Cerebellar cortex (tissue), 1 donor: ENCODE measurements at regions not wholly inside any gene's neighbourhood (a gene's known extent, or its start where the extent isn't known, plus 50 kb on each side); places are given as distances from the start of the nearest gene placed in this dataset.

Experiments
- DNase-seq: peaks from one replicate; pipeline ENCODE4 v3.0.0-alpha.2; 2015; ENCODE audit warnings: low spot score

GRCh38 chr7:18250133-18250532 is 222.5 kb upstream of the PRPS1L1 start:
- DNase-seq = no peak

- DNase-seq = no peak
Observed at GRCh38 chr7:18257711-18258110, 230.1 kb upstream of the PRPS1L1 start.

- DNase-seq = no peak
Observed at GRCh38 chr7:18262058-18262457, 233.5 kb upstream of the HDAC9 start.

GRCh38 chr7:18265611-18266281 is 229.8 kb upstream of the HDAC9 start:
- DNase-seq = no peak

GRCh38 chr7:18268571-18268970 is 227.0 kb upstream of the HDAC9 start:
- DNase-seq = no peak

GRCh38 chr7:18276380-18276779 is 219.2 kb upstream of the HDAC9 start:
- no peak for DNase-seq

- DNase-seq = no peak
Observed at GRCh38 chr7:18278316-18278715, 217.2 kb upstream of the HDAC9 start.

- DNase-seq = no peak
Observed at GRCh38 chr7:18283045-18283444, 212.5 kb upstream of the HDAC9 start.

GRCh38 chr7:18287482-18287881 is 208.1 kb upstream of the HDAC9 start:
- no peak for DNase-seq

- DNase-seq = no peak
Observed at GRCh38 chr7:18288322-18289037, 207.1 kb upstream of the HDAC9 start.

- DNase-seq = no peak
Observed at GRCh38 chr7:18289788-18290187, 205.8 kb upstream of the HDAC9 start.

GRCh38 chr7:18290223-18290622 is 205.3 kb upstream of the HDAC9 start:
- no peak for DNase-seq

GRCh38 chr7:18290865-18291264 is 204.7 kb upstream of the HDAC9 start:
- DNase-seq = no peak

- DNase-seq = no peak
Observed at GRCh38 chr7:18292584-18292983, 203.0 kb upstream of the HDAC9 start.

- no peak for DNase-seq
Observed at GRCh38 chr7:18293759-18294158, 201.8 kb upstream of the HDAC9 start.

- DNase-seq = no peak
Observed at GRCh38 chr7:18294411-18294810, 201.1 kb upstream of the HDAC9 start.

- DNase-seq = no peak
Observed at GRCh38 chr7:18295781-18296423, 199.6 kb upstream of the HDAC9 start.

- no peak for DNase-seq
Observed at GRCh38 chr7:18302097-18302496, 193.5 kb upstream of the HDAC9 start.

- no peak for DNase-seq
Observed at GRCh38 chr7:18305866-18306265, 189.7 kb upstream of the HDAC9 start.

- DNase-seq = no peak
Observed at GRCh38 chr7:18306696-18307095, 188.9 kb upstream of the HDAC9 start.

- no peak for DNase-seq
Observed at GRCh38 chr7:18308938-18309337, 186.6 kb upstream of the HDAC9 start.

GRCh38 chr7:18312482-18312881 is 183.1 kb upstream of the HDAC9 start:
- no peak for DNase-seq

GRCh38 chr7:18313965-18314364 is 181.6 kb upstream of the HDAC9 start:
- DNase-seq = no peak
